ENCODE measurements at regions not wholly inside any gene's neighbourhood (a gene's known extent, or its start where the extent isn't known, plus 50 kb on each side); places are given as distances from the start of the nearest gene placed in this dataset.
"Not testable (repeated sequence)": the region's sequence is repeated elsewhere in the genome, so short reads cannot be mapped to it uniquely, and the experiment has no call there.

DNA sequence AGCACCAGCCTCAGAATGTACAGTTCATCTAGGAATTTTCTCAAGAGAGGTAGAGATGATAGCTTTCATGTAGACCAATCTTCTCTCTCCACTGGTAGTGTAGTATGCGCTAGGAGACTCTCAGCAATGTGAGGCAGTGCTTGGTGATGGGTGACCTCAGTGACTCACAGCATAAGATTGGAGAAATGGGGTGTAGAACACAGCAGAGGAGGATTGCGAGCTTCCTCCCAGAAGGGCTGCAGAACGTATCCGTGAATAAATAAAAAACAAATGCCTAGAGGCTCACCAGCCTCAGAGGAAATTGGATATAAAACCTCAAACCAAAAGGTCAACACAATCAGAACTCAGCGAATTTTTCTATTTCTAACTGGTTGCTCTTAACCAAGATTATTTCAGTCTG lies 182.9 kb upstream of the RXFP2 start:
- TF ChIP-seq, protein P1, sequence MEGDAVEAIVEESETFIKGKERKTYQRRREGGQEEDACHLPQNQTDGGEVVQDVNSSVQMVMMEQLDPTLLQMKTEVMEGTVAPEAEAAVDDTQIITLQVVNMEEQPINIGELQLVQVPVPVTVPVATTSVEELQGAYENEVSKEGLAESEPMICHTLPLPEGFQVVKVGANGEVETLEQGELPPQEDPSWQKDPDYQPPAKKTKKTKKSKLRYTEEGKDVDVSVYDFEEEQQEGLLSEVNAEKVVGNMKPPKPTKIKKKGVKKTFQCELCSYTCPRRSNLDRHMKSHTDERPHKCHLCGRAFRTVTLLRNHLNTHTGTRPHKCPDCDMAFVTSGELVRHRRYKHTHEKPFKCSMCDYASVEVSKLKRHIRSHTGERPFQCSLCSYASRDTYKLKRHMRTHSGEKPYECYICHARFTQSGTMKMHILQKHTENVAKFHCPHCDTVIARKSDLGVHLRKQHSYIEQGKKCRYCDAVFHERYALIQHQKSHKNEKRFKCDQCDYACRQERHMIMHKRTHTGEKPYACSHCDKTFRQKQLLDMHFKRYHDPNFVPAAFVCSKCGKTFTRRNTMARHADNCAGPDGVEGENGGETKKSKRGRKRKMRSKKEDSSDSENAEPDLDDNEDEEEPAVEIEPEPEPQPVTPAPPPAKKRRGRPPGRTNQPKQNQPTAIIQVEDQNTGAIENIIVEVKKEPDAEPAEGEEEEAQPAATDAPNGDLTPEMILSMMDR (IDR thresholded peaks at IDR 0.05; ENCODE audit: extremely low read depth, missing control alignments): no peak

DNA sequence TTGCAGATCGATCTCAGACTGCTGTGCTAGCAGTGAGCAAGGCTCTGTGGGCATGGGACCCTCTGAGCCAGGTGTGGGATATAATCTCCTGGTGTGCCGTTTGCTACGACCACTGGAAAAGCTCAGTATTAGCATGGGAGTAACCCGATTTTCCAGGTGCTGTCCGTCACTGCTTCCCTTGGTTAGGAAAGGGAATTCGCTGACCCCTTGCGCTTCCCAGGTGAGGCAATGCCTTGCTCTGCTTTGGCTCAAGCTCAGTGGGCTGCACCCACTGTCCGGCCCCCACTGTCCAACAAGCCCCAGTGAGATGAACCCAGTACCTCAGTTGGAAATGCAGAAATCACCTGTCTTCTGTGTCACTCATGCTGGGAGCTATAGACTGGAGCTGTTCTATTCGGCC lies 155.1 kb upstream of the RXFP2 start:
- DNase-seq (ENCODE audit: low spot score): not testable (repeated sequence)

More for the DNA sequence above, 182.9 kb upstream of the RXFP2 start:
- DNase-seq (ENCODE audit: low spot score): no peak

DNA sequence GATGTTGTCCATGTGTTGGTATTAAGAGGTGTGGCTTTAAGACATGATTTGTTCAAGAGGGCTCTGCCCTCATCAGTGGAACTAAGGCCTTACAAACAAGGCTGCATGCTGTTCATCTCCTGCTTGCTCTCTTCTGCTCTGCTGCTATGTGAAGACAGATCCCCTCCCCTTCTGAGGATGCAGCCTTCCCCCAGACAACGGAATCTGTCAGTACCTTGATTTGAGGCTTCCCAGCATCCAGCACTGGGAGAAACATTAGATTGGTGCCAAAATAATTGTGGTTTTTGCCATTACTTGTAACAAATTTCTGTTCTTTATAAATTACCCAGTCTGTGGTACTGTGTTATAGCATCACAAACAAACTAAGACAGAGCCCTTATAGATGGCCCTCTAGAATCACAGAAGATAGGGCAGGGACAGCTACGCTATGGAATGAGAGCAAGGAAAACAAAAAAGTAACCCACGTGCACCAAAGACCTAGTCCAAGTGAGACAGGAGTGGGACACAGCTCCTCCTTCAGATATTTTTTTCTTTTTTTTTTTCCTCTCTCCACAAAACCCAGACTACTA lies 151.5 kb upstream of the RXFP2 start:
- TF ChIP-seq, protein P1 (IDR thresholded peaks at IDR 0.05; ENCODE audit: extremely low read depth, missing control alignments): no peak
- DNase-seq (ENCODE audit: low spot score): no peak

DNA sequence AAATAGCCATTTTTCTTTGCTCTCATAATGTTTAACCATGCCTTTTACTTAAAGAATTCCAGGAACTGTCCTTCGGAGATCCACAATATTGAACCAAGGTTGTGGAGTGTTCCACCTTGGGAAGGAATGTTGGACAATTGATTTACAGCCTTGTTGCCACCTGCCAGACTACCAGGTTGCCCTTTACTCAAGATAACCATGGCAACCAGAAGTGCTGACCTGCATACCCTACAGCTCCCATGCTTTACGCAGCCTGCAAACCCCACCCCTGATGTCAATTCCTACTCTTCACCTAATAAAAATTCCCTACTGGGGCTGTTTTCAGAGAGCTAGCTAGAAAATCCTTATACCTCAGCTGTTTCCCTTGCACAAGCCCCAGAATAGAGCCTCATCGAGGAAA lies 151.0 kb upstream of the RXFP2 start:
- no peak for DNase-seq (ENCODE audit: low spot score)

DNA sequence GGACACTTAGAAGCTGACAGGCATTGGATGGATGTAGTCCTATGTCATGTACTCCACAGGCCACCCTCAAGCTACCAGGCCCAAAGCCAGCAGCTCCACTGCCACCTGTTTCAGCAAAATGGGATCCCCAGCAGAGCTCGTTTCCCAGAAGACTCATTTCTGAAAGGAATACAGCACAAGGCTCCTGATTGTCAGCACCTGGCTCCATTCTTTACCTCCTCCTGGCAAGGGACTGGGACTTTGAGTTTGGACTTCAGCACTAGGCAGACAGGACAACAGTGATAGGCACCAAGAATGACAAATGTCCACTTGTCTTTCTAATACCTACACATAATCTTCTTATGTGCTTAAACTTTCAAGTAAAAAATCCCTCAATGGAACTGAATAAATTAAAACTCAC lies 150.4 kb upstream of the RXFP2 start:
- TF ChIP-seq, protein P1 (IDR thresholded peaks at IDR 0.05; ENCODE audit: extremely low read depth, missing control alignments): no peak
- no peak for DNase-seq (ENCODE audit: low spot score)

More for the DNA sequence above, 151.0 kb upstream of the RXFP2 start:
- TF ChIP-seq, protein P1 (IDR thresholded peaks at IDR 0.05; ENCODE audit: extremely low read depth, missing control alignments): no peak

DNA sequence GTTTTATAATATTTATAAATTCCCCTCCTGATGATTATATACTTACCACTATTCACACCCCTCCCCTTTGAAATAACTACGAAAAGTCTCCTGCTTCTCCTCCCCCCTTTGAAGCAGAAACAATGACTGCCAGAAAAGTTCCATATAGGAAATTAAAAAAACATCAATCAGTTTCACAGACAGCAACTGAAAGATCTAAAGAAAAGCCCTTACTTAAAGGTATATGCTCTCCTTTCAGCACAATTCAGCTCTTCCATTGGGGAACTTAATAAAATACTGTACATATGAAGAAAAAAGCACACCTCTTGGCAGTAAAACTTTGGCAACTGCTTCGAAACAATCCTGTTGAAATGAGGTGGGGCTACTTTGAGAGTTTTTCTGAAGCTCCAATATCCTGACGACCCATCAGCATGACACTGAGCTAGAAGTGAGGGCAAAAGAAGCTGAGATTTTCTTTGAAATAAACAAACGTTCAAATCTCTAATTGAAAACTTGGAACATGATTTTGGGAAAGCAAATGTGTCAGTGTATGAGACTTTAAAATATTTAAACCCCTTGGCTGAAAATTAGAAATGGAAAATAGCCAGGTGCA lies 147.6 kb upstream of the RXFP2 start:
- no peak for DNase-seq (ENCODE audit: low spot score)
- TF ChIP-seq, protein P1 (IDR thresholded peaks at IDR 0.05; ENCODE audit: extremely low read depth, missing control alignments): no peak

DNA sequence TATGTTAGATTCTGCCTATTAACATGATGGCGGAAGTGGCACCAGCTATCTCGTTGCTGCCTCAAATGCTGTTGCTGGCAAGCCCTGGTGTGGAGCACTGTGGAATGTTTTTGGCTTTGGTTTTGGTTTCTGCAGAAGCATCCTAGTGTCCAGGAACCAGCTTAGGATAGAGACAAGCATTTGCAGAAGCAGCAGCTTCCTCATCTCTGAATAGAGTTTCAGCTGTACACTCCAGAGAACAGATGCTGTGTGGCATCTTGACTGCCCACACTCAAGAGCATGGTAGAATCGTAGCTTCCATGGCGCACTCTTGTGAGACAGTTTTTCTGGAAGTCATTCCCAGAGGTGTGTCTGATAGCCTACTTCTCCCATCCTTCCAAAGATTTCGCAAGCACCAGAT lies 145.3 kb upstream of the RXFP2 start:
- TF ChIP-seq, protein P1 (IDR thresholded peaks at IDR 0.05; ENCODE audit: extremely low read depth, missing control alignments): no peak
- DNase-seq (ENCODE audit: low spot score): no peak

DNA sequence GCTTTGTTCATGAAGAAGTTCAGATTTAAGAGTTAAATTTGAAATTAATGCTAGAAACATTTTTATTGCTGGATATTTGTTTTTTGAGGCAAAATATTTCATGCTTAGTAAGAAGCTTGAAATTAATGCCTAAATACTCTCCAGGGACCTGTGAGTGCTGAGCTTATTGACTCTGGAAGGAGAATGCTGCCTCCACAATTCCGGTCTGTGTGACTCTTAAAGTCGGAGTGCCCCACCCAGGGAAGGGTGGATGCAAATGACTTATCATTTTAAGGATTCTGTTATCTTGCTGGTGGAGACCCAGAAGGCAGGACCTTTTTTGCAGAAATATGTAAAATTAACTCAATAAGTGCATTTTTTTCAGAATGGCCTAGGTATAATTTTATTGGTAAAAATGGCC lies 143.8 kb upstream of the RXFP2 start:
- TF ChIP-seq, protein P1 (IDR thresholded peaks at IDR 0.05; ENCODE audit: extremely low read depth, missing control alignments): no peak
- no peak for DNase-seq (ENCODE audit: low spot score)
